ENCODE measurements at regions not wholly inside any gene's neighbourhood (a gene's known extent, or its start where the extent isn't known, plus 50 kb on each side); places are given as distances from the start of the nearest gene placed in this dataset.

GRCh38 chr5:168062239-168062638 is 229.2 kb upstream of the WWC1 start:
- Histone ChIP-seq H3F3A (ENCODE audit: insufficient read depth, low read length) (no peaks in the 10 kb centered on the region), H2AFZ (ENCODE audit: low read length) (no peak overlapping the region), H4K20me1 (ENCODE audit: insufficient read depth, low read length) (no peaks in the 10 kb centered on the region), H3K36me3 (ENCODE audit: insufficient read depth, low read length) (no peaks in the 10 kb centered on the region), H3K9me3 (ENCODE audit: low read length) (no peaks in the 10 kb centered on the region; the same call in 1 of the 2 replicates), H3K4me3 (ENCODE audit: low read depth, low read length, poor library complexity, severe bottlenecking) (no peak overlapping the region), H3K4me1 (ENCODE audit: insufficient read depth, low read length, severe bottlenecking) (no peaks in the 10 kb centered on the region), H3K9me2 (ENCODE audit: low read depth, low read length) (no peaks in the 10 kb centered on the region), H3K79me2 (ENCODE audit: insufficient read depth, low read length) (no peaks in the 10 kb centered on the region), H3K4me2 (ENCODE audit: low read length) (no peak overlapping the region), H3K9ac (ENCODE audit: low read length) (no peak overlapping the region), H3K27ac (ENCODE audit: low read depth, low read length, poor library complexity, severe bottlenecking) (no peak overlapping the region), H3K27me3 (ENCODE audit: insufficient read depth, low read length) (no peaks in the 10 kb centered on the region)
- TF ChIP-seq CTCF (IDR thresholded peaks at IDR 0.05; ENCODE audit: low read length): no peak
- no peak for TF ChIP-seq EZH2 (IDR thresholded peaks at IDR 0.05; ENCODE audit: borderline replicate concordance, low read length)

- Histone ChIP-seq H3K9ac (ENCODE audit: low read length) (no peak overlapping the region), H3K4me1 (ENCODE audit: insufficient read depth, low read length, severe bottlenecking) (no peaks in the 10 kb centered on the region), H3K36me3 (ENCODE audit: insufficient read depth, low read length) (no peaks in the 10 kb centered on the region), H3K4me3 (ENCODE audit: low read depth, low read length, poor library complexity, severe bottlenecking) (no peak overlapping the region), H2AFZ (ENCODE audit: low read length) (no peak overlapping the region), H3K9me3 (ENCODE audit: low read length) (no peaks in the 10 kb centered on the region), H3K4me2 (ENCODE audit: low read length) (no peak overlapping the region), H3F3A (ENCODE audit: insufficient read depth, low read length) (no peaks in the 10 kb centered on the region), H3K27ac (ENCODE audit: low read depth, low read length, poor library complexity, severe bottlenecking) (no peak overlapping the region), H3K27me3 (ENCODE audit: insufficient read depth, low read length) (no peaks in the 10 kb centered on the region; the same call in 1 of the 2 replicates), H3K79me2 (ENCODE audit: insufficient read depth, low read length) (no peaks in the 10 kb centered on the region), H4K20me1 (ENCODE audit: insufficient read depth, low read length) (no peaks in the 10 kb centered on the region), H3K9me2 (ENCODE audit: low read depth, low read length) (no peaks in the 10 kb centered on the region)
- TF ChIP-seq CTCF (IDR thresholded peaks at IDR 0.05; ENCODE audit: low read length): no peak
- TF ChIP-seq EZH2 (IDR thresholded peaks at IDR 0.05; ENCODE audit: borderline replicate concordance, low read length): no peak
Measured at GRCh38 chr5:168064457-168064856, 227.0 kb upstream of the WWC1 start.

GRCh38 chr5:168064933-168065622 is 226.4 kb upstream of the WWC1 start:
- no peak overlapping the region for H3K27ac ChIP-seq (ENCODE audit: low read depth, low read length, poor library complexity, severe bottlenecking)
- H3K9me2 ChIP-seq (ENCODE audit: low read depth, low read length): no peaks in the 10 kb centered on the region
- no peaks in the 10 kb centered on the region for H4K20me1 ChIP-seq (ENCODE audit: insufficient read depth, low read length)
- H3K9ac ChIP-seq (ENCODE audit: low read length): no peak overlapping the region
- no peaks in the 10 kb centered on the region for H3K9me3 ChIP-seq (ENCODE audit: low read length)
- no peaks in the 10 kb centered on the region for H3K79me2 ChIP-seq (ENCODE audit: insufficient read depth, low read length)
- H3K4me1 ChIP-seq (ENCODE audit: insufficient read depth, low read length, severe bottlenecking): no peaks in the 10 kb centered on the region
- TF ChIP-seq CTCF (IDR thresholded peaks at IDR 0.05; ENCODE audit: low read length): no peak
- no peak for TF ChIP-seq EZH2 (IDR thresholded peaks at IDR 0.05; ENCODE audit: borderline replicate concordance, low read length)
- no peak overlapping the region for H3K4me2 ChIP-seq (ENCODE audit: low read length)
- no peak overlapping the region for H2AFZ ChIP-seq (ENCODE audit: low read length)
- H3K36me3 ChIP-seq (ENCODE audit: insufficient read depth, low read length): no peaks in the 10 kb centered on the region
- no peaks in the 10 kb centered on the region; the same call in 1 of the 2 replicates for H3K27me3 ChIP-seq (ENCODE audit: insufficient read depth, low read length)
- H3K4me3 ChIP-seq (ENCODE audit: low read depth, low read length, poor library complexity, severe bottlenecking): no peak overlapping the region
- H3F3A ChIP-seq (ENCODE audit: insufficient read depth, low read length): no peaks in the 10 kb centered on the region
